OCI-LY7 (cell line): ENCODE measurements at regions not wholly inside any gene's neighbourhood (a gene's known extent, or its start where the extent isn't known, plus 50 kb on each side); places are given as distances from the start of the nearest gene placed in this dataset.

Experiments used
- BruUV-seq: library from RNA; stranded (reverse); fragments of 400-500 nt; replicated peaks from 2 replicates; lab custom pipeline; 2021; lab: Mats Ljungman, UMichigan
- CTCF ChIA-PET: fragments of 300-600 bp; sonication (Branson Sonifier 250); formaldehyde crosslinking; loops from one replicate; lab custom pipeline; 2022; ENCODE audit warnings: antibody characterized with exemption; ENCODE audit not compliant: unreplicated experiment; lab: Charles Lee
- POLR2A ChIA-PET: fragments of 300-600 bp; sonication (Branson Sonifier 250); formaldehyde crosslinking; loops from one replicate; lab custom pipeline; 2022; ENCODE audit warnings: antibody characterized with exemption; lab: Charles Lee
- DNase-seq: peaks from one replicate; pipeline ENCODE4 v3.0.0-alpha.2; 2015; ENCODE audit warnings: low spot score
- H2AFZ ChIP-seq: fragments of 200-600 bp; sonication (generic), shearing (Covaris generic); 2 replicates; pipeline ENCODE4 v1.6.1; 2014; ENCODE audit warnings: mild to moderate bottlenecking, antibody characterized with exemption, low read length, moderate library complexity
- H3K27ac ChIP-seq: fragments of 200-600 bp; sonication (generic); 2 replicates; pipeline ENCODE4 v1.5.1; 2014; ENCODE audit warnings: mixed run types, low read depth, mild to moderate bottlenecking, moderate library complexity, low read length, inconsistent platforms; ENCODE audit not compliant: poor library complexity, severe bottlenecking
- H3K36me3 ChIP-seq: fragments of 200-600 bp; sonication (generic); 2 replicates; pipeline ENCODE4 v1.6.1; 2014; ENCODE audit warnings: mild to moderate bottlenecking, antibody characterized with exemption, low read length, moderate library complexity, mixed read lengths; ENCODE audit not compliant: insufficient read depth
- H3K4me1 ChIP-seq: fragments of 200-600 bp; sonication (generic); 2 replicates; pipeline ENCODE4 v1.5.1; 2014; ENCODE audit warnings: mild to moderate bottlenecking, low read length; ENCODE audit not compliant: insufficient read depth, poor library complexity, severe bottlenecking
- H3K4me2 ChIP-seq: fragments of 200-600 bp; sonication (generic); 2 replicates; pipeline ENCODE4 v1.6.1; 2014; ENCODE audit warnings: mild to moderate bottlenecking, low read length
- H3K4me3 ChIP-seq: fragments of 200-600 bp; sonication (generic); 2 replicates; pipeline ENCODE4 v1.5.1; 2014; ENCODE audit warnings: mild to moderate bottlenecking, low read depth, low read length; ENCODE audit not compliant: poor library complexity, severe bottlenecking
- H3K79me2 ChIP-seq: fragments of 200-600 bp; sonication (generic); 2 replicates; pipeline ENCODE4 v1.6.1; 2016; ENCODE audit warnings: low read depth, mild to moderate bottlenecking, low read length, moderate library complexity, mixed read lengths; ENCODE audit not compliant: insufficient read depth
- H3K9me2 ChIP-seq: fragments of 200-600 bp; sonication (generic); 2 replicates; pipeline ENCODE4 v1.6.1; 2016; ENCODE audit warnings: mild to moderate bottlenecking, low read length, mixed read lengths; ENCODE audit not compliant: insufficient read depth
- H3K9me3 ChIP-seq: fragments of 200-600 bp; sonication (generic); 2 replicates; pipeline ENCODE4 v1.6.1; 2014; ENCODE audit warnings: mild to moderate bottlenecking, mixed run types, low read length, mixed read lengths
- H4K20me1 ChIP-seq: fragments of 200-600 bp; sonication (generic); 2 replicates; pipeline ENCODE4 v1.6.1; 2014; ENCODE audit warnings: mild to moderate bottlenecking, antibody characterized with exemption, low read length, moderate library complexity, mixed read lengths; ENCODE audit not compliant: insufficient read depth
- EZH2phosphoT487 ChIP-seq: fragments of 200-600 bp; sonication (generic); IDR thresholded peaks from 2 replicates; pipeline ENCODE4 v1.6.1; 2018; ENCODE audit warnings: low read depth, borderline replicate concordance, mild to moderate bottlenecking, mixed run types, antibody characterized with exemption, low read length, moderate library complexity, mixed read lengths
- intact Hi-C: fragments of 100-400 bp; cut with micrococcal nuclease; formaldehyde crosslinking; loops from one replicate; pipeline ENCODE4 v1.10.0; 2022; ENCODE audit not compliant: unreplicated experiment
- TF ChIP-seq, protein P1 (sequence below): fragments of 200-600 bp; sonication (generic); conservative IDR thresholded peaks from 2 replicates; pipeline ENCODE4 v1.5.1; 2014; ENCODE audit warnings: mild to moderate bottlenecking, antibody characterized with exemption, low read length, moderate library complexity, mixed read lengths

DNA sequence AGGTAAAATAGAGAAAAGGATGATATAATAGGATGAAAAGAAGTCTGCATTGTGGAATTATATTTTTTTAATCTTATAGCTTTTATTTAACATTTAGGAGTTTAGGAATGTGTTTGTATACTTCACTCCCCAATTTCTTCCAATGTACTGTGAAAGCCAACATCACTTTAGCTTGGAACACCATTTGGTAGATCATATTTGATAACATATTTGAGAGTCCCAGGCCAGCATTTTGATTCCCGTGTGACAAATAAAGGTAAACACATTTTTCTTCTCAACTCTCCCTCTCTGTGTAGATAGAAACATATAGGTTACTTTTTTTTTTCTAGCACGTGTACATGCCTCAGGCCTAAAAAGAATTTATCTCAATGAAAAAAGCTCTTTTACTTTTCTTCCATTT, 1551.3 kb downstream of the CDH8 start:
- POLR2A ChIA-PET = interaction anchor here (0.6 to 0.8 kb wide), 2 partner anchors 86 to 336 kb away, joined by 3 read pairs; no protein-coding TSS in a partner anchor
- Histone ChIP-seq H3K4me2 (no peak overlapping the region), H3K79me2 (no peaks in the 10 kb centered on the region), H3K9me2 (no peaks in the 10 kb centered on the region), H3K4me1 (no peaks in the 10 kb centered on the region), H3K36me3 (no peaks in the 10 kb centered on the region), H3K9me3 (no peaks in the 10 kb centered on the region), H3K4me3 (no peak overlapping the region), H3K27ac (no peak overlapping the region), H2AFZ (no peak overlapping the region), H4K20me1 (no peaks in the 10 kb centered on the region)
- no peak for DNase-seq
- CTCF ChIA-PET = no interaction called here
- intact Hi-C loops = no loop called here
- TF ChIP-seq, protein P1, sequence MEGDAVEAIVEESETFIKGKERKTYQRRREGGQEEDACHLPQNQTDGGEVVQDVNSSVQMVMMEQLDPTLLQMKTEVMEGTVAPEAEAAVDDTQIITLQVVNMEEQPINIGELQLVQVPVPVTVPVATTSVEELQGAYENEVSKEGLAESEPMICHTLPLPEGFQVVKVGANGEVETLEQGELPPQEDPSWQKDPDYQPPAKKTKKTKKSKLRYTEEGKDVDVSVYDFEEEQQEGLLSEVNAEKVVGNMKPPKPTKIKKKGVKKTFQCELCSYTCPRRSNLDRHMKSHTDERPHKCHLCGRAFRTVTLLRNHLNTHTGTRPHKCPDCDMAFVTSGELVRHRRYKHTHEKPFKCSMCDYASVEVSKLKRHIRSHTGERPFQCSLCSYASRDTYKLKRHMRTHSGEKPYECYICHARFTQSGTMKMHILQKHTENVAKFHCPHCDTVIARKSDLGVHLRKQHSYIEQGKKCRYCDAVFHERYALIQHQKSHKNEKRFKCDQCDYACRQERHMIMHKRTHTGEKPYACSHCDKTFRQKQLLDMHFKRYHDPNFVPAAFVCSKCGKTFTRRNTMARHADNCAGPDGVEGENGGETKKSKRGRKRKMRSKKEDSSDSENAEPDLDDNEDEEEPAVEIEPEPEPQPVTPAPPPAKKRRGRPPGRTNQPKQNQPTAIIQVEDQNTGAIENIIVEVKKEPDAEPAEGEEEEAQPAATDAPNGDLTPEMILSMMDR = no peak
- no TSS peak for BruUV-seq

DNA sequence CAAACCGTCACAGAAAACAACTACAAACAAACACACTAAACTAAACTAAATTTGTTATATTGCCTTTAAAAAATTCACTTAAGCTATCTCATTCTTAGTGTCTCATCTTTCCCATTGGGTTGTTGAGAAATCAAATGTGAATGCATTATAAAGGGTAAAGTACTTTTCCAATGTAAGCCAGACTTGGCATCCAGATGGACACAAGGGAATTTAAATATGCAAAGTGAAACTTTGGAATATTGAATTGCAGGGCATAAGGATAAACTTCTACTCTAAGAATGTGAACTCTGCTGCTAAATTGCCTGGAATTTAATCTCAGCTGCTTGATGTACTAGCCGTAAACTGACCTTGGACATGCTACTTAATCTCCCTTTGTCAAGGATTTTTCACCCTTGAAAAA, 1554.6 kb downstream of the CDH8 start:
- ChIA-PET CTCF (no interaction called here), POLR2A (no interaction called here)
- no peaks in the 10 kb centered on the region for H3K9me2 ChIP-seq
- H3K9me3 ChIP-seq = no peaks in the 10 kb centered on the region
- no peaks in the 10 kb centered on the region for H3K4me1 ChIP-seq
- DNase-seq = no peak
- intact Hi-C loops = no loop called here
- H3K4me3 ChIP-seq = no peak overlapping the region
- no peak overlapping the region for H3K4me2 ChIP-seq
- H4K20me1 ChIP-seq = no peaks in the 10 kb centered on the region
- no peak overlapping the region for H2AFZ ChIP-seq
- no peak overlapping the region for H3K27ac ChIP-seq
- no TSS peak for BruUV-seq
- no peak for TF ChIP-seq EZH2phosphoT487
- TF ChIP-seq, protein P1 = no peak
- no peaks in the 10 kb centered on the region for H3K36me3 ChIP-seq
- H3K79me2 ChIP-seq = no peaks in the 10 kb centered on the region

DNA sequence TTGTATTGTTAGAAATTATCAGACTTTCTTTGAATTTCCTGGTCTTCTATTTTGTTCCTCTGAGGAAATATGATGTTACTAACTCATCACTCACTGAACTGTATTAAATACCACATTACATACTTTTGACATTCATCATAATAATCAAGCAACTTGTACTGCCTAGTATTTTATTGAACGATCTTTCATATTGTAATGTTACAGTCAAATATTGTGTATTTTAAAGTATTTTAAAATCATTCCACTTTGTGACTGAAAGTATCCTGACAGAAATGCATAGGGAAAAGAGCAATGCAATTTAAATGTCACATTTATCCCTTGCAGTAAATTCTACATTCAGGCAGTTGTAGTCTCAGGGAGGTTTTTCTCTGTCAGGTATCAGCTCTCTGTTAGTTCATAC, 1557.4 kb downstream of the CDH8 start:
- ChIA-PET POLR2A (no interaction called here), CTCF (no interaction called here)
- TF ChIP-seq, protein P1 = no peak
- no peak for TF ChIP-seq EZH2phosphoT487
- Histone ChIP-seq H3K27ac (no peak overlapping the region), H3K79me2 (no peaks in the 10 kb centered on the region), H4K20me1 (no peaks in the 10 kb centered on the region), H3K36me3 (no peaks in the 10 kb centered on the region), H3K9me3 (no peaks in the 10 kb centered on the region), H3K4me1 (no peaks in the 10 kb centered on the region), H2AFZ (no peak overlapping the region), H3K4me3 (no peak overlapping the region), H3K4me2 (no peak overlapping the region), H3K9me2 (no peaks in the 10 kb centered on the region)
- intact Hi-C loops = no loop called here
- DNase-seq = no peak
- BruUV-seq = no TSS peak
